HG02970 (cell line): ENCODE measurements at regions not wholly inside any gene's neighbourhood (a gene's known extent, or its start where the extent isn't known, plus 50 kb on each side); places are given as distances from the start of the nearest gene placed in this dataset.
"Not testable (repeated sequence)": the region's sequence is repeated elsewhere in the genome, so short reads cannot be mapped to it uniquely, and the experiment has no call there.

Experiments
- ATAC-seq: cut with Tn5 transposase; IDR thresholded peaks from one replicate; pipeline ENCODE4 v1.9.1; 2021; ENCODE audit warnings: mild to moderate bottlenecking, moderate library complexity, moderate number of reproducible peaks; ENCODE audit not compliant: unreplicated experiment, low FRiP score

DNA sequence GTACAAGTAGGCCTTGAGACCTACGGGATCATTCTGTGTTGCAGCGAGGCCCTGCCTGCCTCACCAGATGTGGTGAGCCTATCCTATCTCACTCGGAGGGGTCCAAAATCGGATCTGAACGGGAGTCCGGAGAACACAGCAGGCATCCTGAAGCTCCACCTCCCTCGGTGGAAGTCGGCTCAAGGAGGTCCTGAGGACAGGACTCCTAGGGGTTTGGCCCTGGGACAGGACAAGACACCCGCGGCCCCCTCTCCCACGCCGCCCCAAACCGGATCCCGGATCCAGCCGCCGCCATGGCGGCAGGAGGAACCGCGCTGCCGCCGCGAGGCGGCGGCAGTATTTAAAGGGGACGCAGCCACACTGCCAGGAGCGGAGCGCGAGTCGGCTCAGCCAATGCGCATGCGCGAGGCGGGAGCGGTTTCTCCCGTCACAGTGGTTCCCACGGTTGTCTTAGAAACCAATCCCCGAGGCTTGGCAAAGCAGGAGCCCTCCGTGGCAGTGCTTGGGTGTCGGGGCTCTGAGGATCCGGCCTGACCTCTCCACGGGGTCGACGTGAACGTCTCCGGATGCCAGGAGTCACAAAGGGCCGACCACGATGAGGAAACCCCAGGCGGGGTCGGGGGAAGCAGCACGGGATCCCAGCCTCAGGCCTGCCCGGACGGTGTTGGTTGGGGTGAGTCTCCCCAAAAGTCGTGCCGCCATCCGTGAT, 454.6 kb upstream of the ZNG1F start:
- peak; percentile 100 for ATAC-seq

DNA sequence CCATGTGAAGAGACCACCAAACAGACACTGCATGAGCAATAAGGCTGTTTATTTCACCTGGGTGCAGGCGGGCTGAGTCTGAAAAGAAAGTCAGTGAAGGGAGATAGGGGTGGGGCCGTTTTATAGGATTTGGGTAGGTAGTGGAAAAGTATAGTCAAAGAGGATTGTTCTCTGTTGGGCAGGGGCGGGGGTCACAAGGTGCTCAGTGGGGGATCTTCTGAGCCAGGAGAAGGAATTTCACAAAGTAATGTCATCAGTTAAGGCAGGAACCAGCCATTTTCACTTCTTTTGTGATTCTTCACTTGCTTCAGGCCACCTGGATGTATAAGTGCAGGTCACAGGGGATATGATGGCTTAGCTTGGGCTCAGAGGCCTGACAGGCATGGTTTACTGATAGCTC, 444.6 kb upstream of the ZNG1F start:
- not testable (repeated sequence) for ATAC-seq

DNA sequence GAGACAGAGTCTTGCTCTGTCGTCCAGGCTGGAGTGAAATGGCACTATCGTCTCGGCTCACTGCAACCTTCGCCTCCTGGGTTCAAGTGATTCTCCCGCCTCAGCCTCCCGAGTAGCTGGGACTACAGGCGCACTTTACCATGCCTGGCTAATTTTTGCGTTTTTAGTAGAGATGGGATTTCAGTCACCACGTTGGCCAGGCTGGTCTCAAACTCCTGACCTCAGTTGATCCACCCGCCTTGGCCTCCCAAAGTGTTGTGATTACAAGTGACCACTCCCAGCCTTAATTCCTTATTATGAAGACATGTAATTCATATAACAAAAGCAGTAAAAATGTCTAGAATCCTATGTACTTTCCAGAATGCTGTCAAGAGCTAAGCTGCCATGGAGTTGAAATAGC, 434.5 kb upstream of the ZNG1F start:
- not testable (repeated sequence) for ATAC-seq

GRCh38 chr9:41619254-41619653, 430.1 kb upstream of the ZNG1F start:
- ATAC-seq: not testable (repeated sequence)

- ATAC-seq: not testable (repeated sequence)
Measured at GRCh38 chr9:41606961-41607547, 417.9 kb upstream of the ZNG1F start.

- not testable (repeated sequence) for ATAC-seq
Measured at GRCh38 chr9:41565572-41565971, 376.5 kb upstream of the ZNG1F start.
